HCT116 (cell line): ENCODE measurements at regions not wholly inside any gene's neighbourhood (a gene's known extent, or its start where the extent isn't known, plus 50 kb on each side); places are given as distances from the start of the nearest gene placed in this dataset.

Experiments used
- EZH2 ChIP-seq: fragments of 200-600 bp; sonication (generic); IDR thresholded peaks from 2 replicates; pipeline ENCODE4 v1.6.1; 2017; ENCODE audit warnings: antibody characterized with exemption, mixed run types
- EZH2phosphoT487 ChIP-seq: fragments of 200-600 bp; IDR thresholded peaks from 2 replicates; pipeline ENCODE4 v1.6.1; 2018; ENCODE audit warnings: antibody characterized with exemption, borderline replicate concordance
- FOSL1 ChIP-seq: IDR thresholded peaks from 2 replicates; pipeline ENCODE4 v1.6.1; 2012; ENCODE audit warnings: low read depth
- POLR2A ChIP-seq: IDR thresholded peaks from 2 replicates; pipeline ENCODE4 v1.7.0; 2011; ENCODE audit warnings: borderline replicate concordance; ENCODE audit not compliant: insufficient read depth, insufficient read length; ENCODE audit errors: extremely low read depth
- POLR2AphosphoS5 ChIP-seq: IDR thresholded peaks from 2 replicates; pipeline ENCODE4 v1.6.1; 2011; ENCODE audit warnings: mild to moderate bottlenecking, low read depth, low read length, moderate library complexity
- SIN3A ChIP-seq: IDR thresholded peaks from 2 replicates; pipeline ENCODE4 v1.6.1; 2012; ENCODE audit warnings: low read depth
- SRF ChIP-seq: IDR thresholded peaks from 2 replicates; pipeline ENCODE4 v1.6.1; 2012; ENCODE audit warnings: low read depth
- ZNF274 ChIP-seq: fragments of 200-500 bp; sonication (Bioruptor generic); IDR thresholded peaks from 2 replicates; pipeline ENCODE4 v1.6.1; 2014; ENCODE audit warnings: mild to moderate bottlenecking, low read depth, low read length, inconsistent platforms
- TF ChIP-seq, protein P1 (sequence below), 3 experiments: fragments of 200-600 bp in 1 of 3; sonication (generic) in 1 of 3; IDR thresholded peaks in 2 of 3; conservative IDR thresholded peaks in 1 of 3; 2 replicates each; pipeline ENCODE4 v1.5.1; 2012 to 2017; ENCODE audit warnings: low read depth in 2 of 3, low read length in 2 of 3, antibody characterized with exemption in 1 of 3, borderline replicate concordance in 1 of 3, control low read depth in 1 of 3, mild to moderate bottlenecking in 1 of 3, mixed read lengths in 1 of 3, mixed run types in 1 of 3, moderate library complexity in 1 of 3; ENCODE audit not compliant: insufficient read depth in 1 of 3
- TF ChIP-seq, protein P2 (sequence below): IDR thresholded peaks from 2 replicates; pipeline ENCODE4 v1.6.1; 2012
- TF ChIP-seq, protein P3 (sequence below): IDR thresholded peaks from 2 replicates; pipeline ENCODE4 v1.6.1; 2011; ENCODE audit warnings: mild to moderate bottlenecking, low read length, moderate library complexity; ENCODE audit not compliant: insufficient replicate concordance; ENCODE audit errors: extremely low read depth
- TF ChIP-seq, protein P4 (sequence below): IDR thresholded peaks from 2 replicates; pipeline ENCODE4 v1.6.1; 2012
- TF ChIP-seq, protein P5 (sequence below): IDR thresholded peaks from 2 replicates; pipeline ENCODE4 v1.6.1; 2012; ENCODE audit warnings: low read depth

DNA sequence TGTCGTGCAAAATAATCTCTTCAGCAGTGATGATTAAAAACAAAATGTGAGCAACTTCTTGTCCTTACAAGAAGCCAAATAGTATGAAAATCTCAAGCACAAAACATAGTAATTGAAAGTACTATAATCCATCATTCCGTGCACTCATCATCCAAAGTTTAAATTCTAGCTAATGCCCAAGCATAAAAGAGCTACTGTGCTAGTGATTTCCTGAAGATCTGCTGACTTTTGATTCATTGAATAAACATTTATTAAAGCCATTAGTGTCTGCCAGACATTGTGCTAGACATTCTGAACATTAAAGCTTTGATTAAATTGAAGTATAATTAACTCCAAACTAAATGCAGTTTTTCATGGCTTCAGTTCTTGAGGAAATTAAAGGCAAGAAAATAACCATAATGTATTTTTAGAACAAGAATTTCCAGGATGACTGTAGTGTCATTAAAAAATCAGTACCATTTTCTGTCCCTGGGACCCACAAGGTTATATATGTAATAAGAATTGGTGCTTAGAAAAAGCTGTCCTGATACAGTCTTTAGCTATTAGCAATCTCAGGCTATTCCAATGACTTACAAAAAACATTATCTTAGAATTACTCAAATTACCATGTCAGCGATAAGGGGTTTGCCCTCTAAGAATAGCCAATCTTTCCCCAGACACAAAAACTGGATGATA is 71.7 kb downstream of the CMAS start:
- TF ChIP-seq, protein P1, sequence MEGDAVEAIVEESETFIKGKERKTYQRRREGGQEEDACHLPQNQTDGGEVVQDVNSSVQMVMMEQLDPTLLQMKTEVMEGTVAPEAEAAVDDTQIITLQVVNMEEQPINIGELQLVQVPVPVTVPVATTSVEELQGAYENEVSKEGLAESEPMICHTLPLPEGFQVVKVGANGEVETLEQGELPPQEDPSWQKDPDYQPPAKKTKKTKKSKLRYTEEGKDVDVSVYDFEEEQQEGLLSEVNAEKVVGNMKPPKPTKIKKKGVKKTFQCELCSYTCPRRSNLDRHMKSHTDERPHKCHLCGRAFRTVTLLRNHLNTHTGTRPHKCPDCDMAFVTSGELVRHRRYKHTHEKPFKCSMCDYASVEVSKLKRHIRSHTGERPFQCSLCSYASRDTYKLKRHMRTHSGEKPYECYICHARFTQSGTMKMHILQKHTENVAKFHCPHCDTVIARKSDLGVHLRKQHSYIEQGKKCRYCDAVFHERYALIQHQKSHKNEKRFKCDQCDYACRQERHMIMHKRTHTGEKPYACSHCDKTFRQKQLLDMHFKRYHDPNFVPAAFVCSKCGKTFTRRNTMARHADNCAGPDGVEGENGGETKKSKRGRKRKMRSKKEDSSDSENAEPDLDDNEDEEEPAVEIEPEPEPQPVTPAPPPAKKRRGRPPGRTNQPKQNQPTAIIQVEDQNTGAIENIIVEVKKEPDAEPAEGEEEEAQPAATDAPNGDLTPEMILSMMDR (IDR thresholded peaks at IDR 0.05 in 2 of 3, conservative IDR thresholded peaks at IDR 0.05 in 1 of 3; ENCODE audit: borderline replicate concordance in 1 of 3, insufficient read depth in 1 of 3, low read depth in 2 of 3, low read length in 2 of 3): no peak
- no peak for TF ChIP-seq POLR2A
- TF ChIP-seq, protein P2, sequence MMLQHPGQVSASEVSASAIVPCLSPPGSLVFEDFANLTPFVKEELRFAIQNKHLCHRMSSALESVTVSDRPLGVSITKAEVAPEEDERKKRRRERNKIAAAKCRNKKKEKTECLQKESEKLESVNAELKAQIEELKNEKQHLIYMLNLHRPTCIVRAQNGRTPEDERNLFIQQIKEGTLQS: no peak
- TF ChIP-seq, protein P3, sequence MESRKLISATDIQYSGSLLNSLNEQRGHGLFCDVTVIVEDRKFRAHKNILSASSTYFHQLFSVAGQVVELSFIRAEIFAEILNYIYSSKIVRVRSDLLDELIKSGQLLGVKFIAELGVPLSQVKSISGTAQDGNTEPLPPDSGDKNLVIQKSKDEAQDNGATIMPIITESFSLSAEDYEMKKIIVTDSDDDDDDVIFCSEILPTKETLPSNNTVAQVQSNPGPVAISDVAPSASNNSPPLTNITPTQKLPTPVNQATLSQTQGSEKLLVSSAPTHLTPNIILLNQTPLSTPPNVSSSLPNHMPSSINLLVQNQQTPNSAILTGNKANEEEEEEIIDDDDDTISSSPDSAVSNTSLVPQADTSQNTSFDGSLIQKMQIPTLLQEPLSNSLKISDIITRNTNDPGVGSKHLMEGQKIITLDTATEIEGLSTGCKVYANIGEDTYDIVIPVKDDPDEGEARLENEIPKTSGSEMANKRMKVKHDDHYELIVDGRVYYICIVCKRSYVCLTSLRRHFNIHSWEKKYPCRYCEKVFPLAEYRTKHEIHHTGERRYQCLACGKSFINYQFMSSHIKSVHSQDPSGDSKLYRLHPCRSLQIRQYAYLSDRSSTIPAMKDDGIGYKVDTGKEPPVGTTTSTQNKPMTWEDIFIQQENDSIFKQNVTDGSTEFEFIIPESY: no peak
- no peak for TF ChIP-seq POLR2AphosphoS5
- TF ChIP-seq, protein P4, sequence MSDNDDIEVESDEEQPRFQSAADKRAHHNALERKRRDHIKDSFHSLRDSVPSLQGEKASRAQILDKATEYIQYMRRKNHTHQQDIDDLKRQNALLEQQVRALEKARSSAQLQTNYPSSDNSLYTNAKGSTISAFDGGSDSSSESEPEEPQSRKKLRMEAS: no peak
- TF ChIP-seq, protein P5, sequence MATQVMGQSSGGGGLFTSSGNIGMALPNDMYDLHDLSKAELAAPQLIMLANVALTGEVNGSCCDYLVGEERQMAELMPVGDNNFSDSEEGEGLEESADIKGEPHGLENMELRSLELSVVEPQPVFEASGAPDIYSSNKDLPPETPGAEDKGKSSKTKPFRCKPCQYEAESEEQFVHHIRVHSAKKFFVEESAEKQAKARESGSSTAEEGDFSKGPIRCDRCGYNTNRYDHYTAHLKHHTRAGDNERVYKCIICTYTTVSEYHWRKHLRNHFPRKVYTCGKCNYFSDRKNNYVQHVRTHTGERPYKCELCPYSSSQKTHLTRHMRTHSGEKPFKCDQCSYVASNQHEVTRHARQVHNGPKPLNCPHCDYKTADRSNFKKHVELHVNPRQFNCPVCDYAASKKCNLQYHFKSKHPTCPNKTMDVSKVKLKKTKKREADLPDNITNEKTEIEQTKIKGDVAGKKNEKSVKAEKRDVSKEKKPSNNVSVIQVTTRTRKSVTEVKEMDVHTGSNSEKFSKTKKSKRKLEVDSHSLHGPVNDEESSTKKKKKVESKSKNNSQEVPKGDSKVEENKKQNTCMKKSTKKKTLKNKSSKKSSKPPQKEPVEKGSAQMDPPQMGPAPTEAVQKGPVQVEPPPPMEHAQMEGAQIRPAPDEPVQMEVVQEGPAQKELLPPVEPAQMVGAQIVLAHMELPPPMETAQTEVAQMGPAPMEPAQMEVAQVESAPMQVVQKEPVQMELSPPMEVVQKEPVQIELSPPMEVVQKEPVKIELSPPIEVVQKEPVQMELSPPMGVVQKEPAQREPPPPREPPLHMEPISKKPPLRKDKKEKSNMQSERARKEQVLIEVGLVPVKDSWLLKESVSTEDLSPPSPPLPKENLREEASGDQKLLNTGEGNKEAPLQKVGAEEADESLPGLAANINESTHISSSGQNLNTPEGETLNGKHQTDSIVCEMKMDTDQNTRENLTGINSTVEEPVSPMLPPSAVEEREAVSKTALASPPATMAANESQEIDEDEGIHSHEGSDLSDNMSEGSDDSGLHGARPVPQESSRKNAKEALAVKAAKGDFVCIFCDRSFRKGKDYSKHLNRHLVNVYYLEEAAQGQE: no peak
- TF ChIP-seq SRF: no peak
- no peak for TF ChIP-seq EZH2phosphoT487
- TF ChIP-seq SIN3A: no peak
- no peak for TF ChIP-seq EZH2
- TF ChIP-seq FOSL1: no peak
- TF ChIP-seq ZNF274: no peak
